ENCODE measurements at regions not wholly inside any gene's neighbourhood (a gene's known extent, or its start where the extent isn't known, plus 50 kb on each side); places are given as distances from the start of the nearest gene placed in this dataset.

GRCh38 chr18:73258375-73259087 lies 390.7 kb upstream of the NETO1 start:
- intact Hi-C loops (cut with DNase I) = no loop called here
- no peak for TF ChIP-seq CTCF (IDR thresholded peaks at IDR 0.05)
- DNase-seq (ENCODE audit: low spot score in 2 of 2) = no peak
- Histone ChIP-seq H3K4me1 (no peaks in the 10 kb centered on the region), H3K27me3 (no peaks in the 10 kb centered on the region), H3K4me3 (no peak overlapping the region), H3K27ac (no peak overlapping the region), H3K36me3 (no peaks in the 10 kb centered on the region), H3K9me3 (no peaks in the 10 kb centered on the region)

GRCh38 chr18:73254564-73254963 lies 386.8 kb upstream of the NETO1 start:
- Histone ChIP-seq H3K27ac (no peak overlapping the region), H3K27me3 (no peaks in the 10 kb centered on the region), H3K4me1 (no peaks in the 10 kb centered on the region), H3K4me3 (no peak overlapping the region), H3K9me3 (no peaks in the 10 kb centered on the region), H3K36me3 (no peaks in the 10 kb centered on the region)
- intact Hi-C loops (cut with DNase I) = no loop called here
- no peak for DNase-seq (ENCODE audit: low spot score in 2 of 2)
- no peak for TF ChIP-seq CTCF (IDR thresholded peaks at IDR 0.05)

- DNase-seq (ENCODE audit: low spot score in 2 of 2) = no peak
- Histone ChIP-seq H3K27me3 (no peaks in the 10 kb centered on the region), H3K36me3 (no peaks in the 10 kb centered on the region), H3K27ac (no peak overlapping the region), H3K9me3 (no peaks in the 10 kb centered on the region), H3K4me1 (no peaks in the 10 kb centered on the region), H3K4me3 (no peak overlapping the region)
- no peak for TF ChIP-seq CTCF (IDR thresholded peaks at IDR 0.05)
- intact Hi-C loops (cut with DNase I) = no loop called here
Observed at GRCh38 chr18:73249030-73249429, 381.2 kb upstream of the NETO1 start.

- no peaks in the 10 kb centered on the region for H3K4me1 ChIP-seq
- H3K36me3 ChIP-seq = no peaks in the 10 kb centered on the region
- H3K4me3 ChIP-seq = no peak overlapping the region
- H3K27ac ChIP-seq = no peak overlapping the region
- no peak for DNase-seq (ENCODE audit: low spot score in 2 of 2)
- no peaks in the 10 kb centered on the region for H3K9me3 ChIP-seq
- TF ChIP-seq CTCF (IDR thresholded peaks at IDR 0.05) = no peak
- no peaks in the 10 kb centered on the region for H3K27me3 ChIP-seq
- intact Hi-C loops (cut with DNase I) = no loop called here
Observed at GRCh38 chr18:73246763-73247162, 379.0 kb upstream of the NETO1 start.

GRCh38 chr18:73245345-73245744 lies 377.6 kb upstream of the NETO1 start:
- H3K27ac ChIP-seq = no peak overlapping the region
- no peaks in the 10 kb centered on the region for H3K27me3 ChIP-seq
- no peaks in the 10 kb centered on the region for H3K36me3 ChIP-seq
- DNase-seq (ENCODE audit: low spot score in 2 of 2) = no peak
- H3K4me3 ChIP-seq = no peak overlapping the region
- no peak for TF ChIP-seq CTCF (IDR thresholded peaks at IDR 0.05)
- intact Hi-C loops (cut with DNase I) = no loop called here
- H3K9me3 ChIP-seq = no peaks in the 10 kb centered on the region
- H3K4me1 ChIP-seq = no peaks in the 10 kb centered on the region

- no peak overlapping the region for H3K4me3 ChIP-seq
- no peaks in the 10 kb centered on the region for H3K9me3 ChIP-seq
- no peak for TF ChIP-seq CTCF (IDR thresholded peaks at IDR 0.05)
- no peaks in the 10 kb centered on the region for H3K4me1 ChIP-seq
- no peak overlapping the region for H3K27ac ChIP-seq
- H3K36me3 ChIP-seq = no peaks in the 10 kb centered on the region
- H3K27me3 ChIP-seq = no peaks in the 10 kb centered on the region
- no peak for DNase-seq (ENCODE audit: low spot score in 2 of 2)
- intact Hi-C loops (cut with DNase I) = no loop called here
Observed at GRCh38 chr18:73244401-73244800, 376.6 kb upstream of the NETO1 start.

All from ascending aorta (tissue), 2 donors.